Activated T-cell treated with anti-CD3 and anti-CD28 coated beads, Interleukin-2, amount 50 U/mL, for 48 hours (primary cell): ENCODE measurements at regions not wholly inside any gene's neighbourhood (a gene's known extent, or its start where the extent isn't known, plus 50 kb on each side); places are given as distances from the start of the nearest gene placed in this dataset.

ENCODE experiments used
- DNase-seq, 2 experiments: peaks; one replicate each; pipeline ENCODE4 v3.0.0-alpha.2; 2020

GRCh38 chr9:99403371-99403770 lies 181.3 kb downstream of the SEC61B start:
- DNase-seq, result no peak

GRCh38 chr9:99405359-99405758 lies 183.3 kb downstream of the SEC61B start:
- DNase-seq, result no peak

GRCh38 chr9:99406939-99407338 lies 184.9 kb downstream of the SEC61B start:
- DNase-seq, result no peak

GRCh38 chr9:99411068-99411467 lies 189.0 kb downstream of the SEC61B start:
- DNase-seq, result no peak

- DNase-seq, result no peak
Measured at GRCh38 chr9:99411479-99412115, 189.5 kb downstream of the SEC61B start.

GRCh38 chr9:99412606-99413005 lies 190.5 kb downstream of the SEC61B start:
- DNase-seq, result no peak

GRCh38 chr9:99414321-99414720 lies 192.2 kb downstream of the SEC61B start:
- no peak for DNase-seq

GRCh38 chr9:99415606-99416005 lies 193.5 kb downstream of the SEC61B start:
- no peak for DNase-seq

- no peak for DNase-seq
Measured at GRCh38 chr9:99416007-99416406, 193.9 kb downstream of the SEC61B start.

- no peak for DNase-seq
Measured at GRCh38 chr9:99419070-99419469, 197.0 kb downstream of the SEC61B start.

GRCh38 chr9:99421369-99421768 lies 199.3 kb downstream of the SEC61B start:
- no peak for DNase-seq

GRCh38 chr9:99425124-99425523 lies 203.0 kb downstream of the SEC61B start:
- no peak for DNase-seq

- no peak for DNase-seq
Measured at GRCh38 chr9:99425923-99426842, 204.1 kb downstream of the SEC61B start.

- no peak for DNase-seq
Measured at GRCh38 chr9:99427260-99427659, 205.2 kb downstream of the SEC61B start.

GRCh38 chr9:99430301-99430700 lies 208.2 kb downstream of the SEC61B start:
- no peak for DNase-seq

- DNase-seq, result no peak
Measured at GRCh38 chr9:99431103-99431502, 209.0 kb downstream of the SEC61B start.

- no peak for DNase-seq
Measured at GRCh38 chr9:99432075-99432474, 210.0 kb downstream of the SEC61B start.

- no peak for DNase-seq
Measured at GRCh38 chr9:99433095-99433494, 211.0 kb downstream of the SEC61B start.

GRCh38 chr9:99433555-99433954 lies 211.5 kb downstream of the SEC61B start:
- peak; percentile 64 to 72 for DNase-seq

GRCh38 chr9:99436616-99437015 lies 214.5 kb downstream of the SEC61B start:
- no peak for DNase-seq

GRCh38 chr9:99437145-99437544 lies 215.1 kb downstream of the SEC61B start:
- no peak for DNase-seq

- DNase-seq, result no peak
Measured at GRCh38 chr9:99438596-99438995, 216.5 kb downstream of the SEC61B start.

GRCh38 chr9:99441829-99442228 lies 219.7 kb downstream of the SEC61B start:
- no peak for DNase-seq

GRCh38 chr9:99445371-99445891 lies 223.3 kb downstream of the SEC61B start:
- DNase-seq, result no peak
